Astrocyte (in vitro differentiated cells and primary cell): ENCODE measurements at regions not wholly inside any gene's neighbourhood (a gene's known extent, or its start where the extent isn't known, plus 50 kb on each side); places are given as distances from the start of the nearest gene placed in this dataset.

Experiments
- CTCF ChIP-seq: IDR thresholded peaks from 2 replicates; pipeline ENCODE4 v1.5.1; 2011; ENCODE audit warnings: low read depth, mild to moderate bottlenecking, inconsistent platforms, low read length, moderate library complexity; ENCODE audit not compliant: insufficient read depth
- EZH2 ChIP-seq: IDR thresholded peaks from 2 replicates; pipeline ENCODE4 v1.6.1; 2012; ENCODE audit warnings: mild to moderate bottlenecking, low read length, inconsistent platforms; ENCODE audit not compliant: insufficient read depth

GRCh38 chr6:168180548-168181011, 101.6 kb upstream of the FRMD1 start:
- TF ChIP-seq CTCF, result no peak
- TF ChIP-seq EZH2, result no peak
